SK-N-SH treated with all-trans-retinoic acid at 6 μM for 48 hours (cell line): ENCODE measurements at regions not wholly inside any gene's neighbourhood (a gene's known extent, or its start where the extent isn't known, plus 50 kb on each side); places are given as distances from the start of the nearest gene placed in this dataset.

Source experiments
- ARNTL ChIP-seq: fragments of 450-650 bp; formaldehyde crosslinking; IDR thresholded peaks from 2 replicates; pipeline ENCODE4 v1.5.0; 2020; ENCODE audit warnings: low read depth, mild to moderate bottlenecking, moderate library complexity, borderline replicate concordance
- OSR1 ChIP-seq: fragments of 250-450 bp; sonication (Bioruptor Pico); IDR thresholded peaks from 2 replicates; pipeline ENCODE4 v1.8.0; 2022; ENCODE audit warnings: moderate library complexity, mild to moderate bottlenecking, inconsistent platforms
- PPARA ChIP-seq: fragments of 250-450 bp; sonication (Bioruptor Pico); IDR thresholded peaks from 2 replicates; pipeline ENCODE4 v1.5.0; 2020; ENCODE audit warnings: mild to moderate bottlenecking, borderline replicate concordance
- RARB ChIP-seq: fragments of 250-450 bp; sonication (Bioruptor Pico); IDR thresholded peaks from 2 replicates; pipeline ENCODE4 v1.8.0; 2021; ENCODE audit warnings: mild to moderate bottlenecking, moderate library complexity
- SNAI2 ChIP-seq: fragments of 250-450 bp; sonication (Bioruptor Pico); IDR thresholded peaks from 2 replicates; pipeline ENCODE4 v1.5.0; 2020; ENCODE audit warnings: mild to moderate bottlenecking, moderate library complexity
- ZFP3 ChIP-seq: fragments of 250-450 bp; sonication (Bioruptor Pico); IDR thresholded peaks from 2 replicates; pipeline ENCODE4 v1.5.0; 2020; ENCODE audit warnings: mild to moderate bottlenecking, moderate library complexity
- ZNF565 ChIP-seq: fragments of 450-650 bp; formaldehyde crosslinking; conservative IDR thresholded peaks from 2 replicates; pipeline ENCODE4 v1.5.0; 2020; ENCODE audit warnings: low read depth, mild to moderate bottlenecking, moderate library complexity
- TF ChIP-seq, protein P1 (sequence below): fragments of 250-450 bp; sonication (Bioruptor Pico); IDR thresholded peaks from 2 replicates; pipeline ENCODE4 v1.8.0; 2021; ENCODE audit warnings: low read depth, mild to moderate bottlenecking, moderate library complexity, borderline replicate concordance
- TF ChIP-seq, protein P2 (sequence below): fragments of 250-450 bp; sonication (Bioruptor Pico); IDR thresholded peaks from 2 replicates; pipeline ENCODE4 v1.5.1; 2020; ENCODE audit warnings: low read depth, mild to moderate bottlenecking, moderate library complexity

DNA sequence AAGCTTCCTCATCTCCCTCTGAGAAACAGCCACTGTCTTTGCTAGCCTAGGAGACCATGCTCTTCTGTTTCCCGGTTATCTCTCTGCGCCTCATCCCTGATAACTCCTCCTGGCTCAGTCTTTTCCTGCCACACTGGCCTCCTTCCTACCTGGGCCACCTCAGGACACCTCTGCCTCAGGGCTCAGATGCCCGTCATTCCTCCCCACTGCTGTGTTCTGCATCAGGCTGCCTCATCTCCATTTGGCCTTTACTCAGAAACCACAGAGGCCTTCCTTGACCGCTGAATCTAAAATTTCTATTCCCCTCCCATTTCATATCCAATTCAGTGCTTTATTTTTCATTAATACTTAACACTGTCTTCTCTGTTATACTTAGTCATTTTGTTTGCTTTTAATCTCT, 311.0 kb upstream of the RGS6 start:
- TF ChIP-seq, protein P1, sequence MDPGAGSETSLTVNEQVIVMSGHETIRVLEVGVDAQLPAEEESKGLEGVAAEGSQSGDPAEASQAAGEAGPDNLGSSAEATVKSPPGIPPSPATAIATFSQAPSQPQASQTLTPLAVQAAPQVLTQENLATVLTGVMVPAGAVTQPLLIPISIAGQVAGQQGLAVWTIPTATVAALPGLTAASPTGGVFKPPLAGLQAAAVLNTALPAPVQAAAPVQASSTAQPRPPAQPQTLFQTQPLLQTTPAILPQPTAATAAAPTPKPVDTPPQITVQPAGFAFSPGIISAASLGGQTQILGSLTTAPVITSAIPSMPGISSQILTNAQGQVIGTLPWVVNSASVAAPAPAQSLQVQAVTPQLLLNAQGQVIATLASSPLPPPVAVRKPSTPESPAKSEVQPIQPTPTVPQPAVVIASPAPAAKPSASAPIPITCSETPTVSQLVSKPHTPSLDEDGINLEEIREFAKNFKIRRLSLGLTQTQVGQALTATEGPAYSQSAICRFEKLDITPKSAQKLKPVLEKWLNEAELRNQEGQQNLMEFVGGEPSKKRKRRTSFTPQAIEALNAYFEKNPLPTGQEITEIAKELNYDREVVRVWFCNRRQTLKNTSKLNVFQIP (CRISPR knock-in tag) = no peak
- no peak for TF ChIP-seq OSR1 (CRISPR knock-in tag)
- no peak for TF ChIP-seq ZNF565 (CRISPR knock-in tag)
- TF ChIP-seq RARB (CRISPR knock-in tag) = no peak
- no peak for TF ChIP-seq ZFP3 (CRISPR knock-in tag)
- TF ChIP-seq, protein P2, sequence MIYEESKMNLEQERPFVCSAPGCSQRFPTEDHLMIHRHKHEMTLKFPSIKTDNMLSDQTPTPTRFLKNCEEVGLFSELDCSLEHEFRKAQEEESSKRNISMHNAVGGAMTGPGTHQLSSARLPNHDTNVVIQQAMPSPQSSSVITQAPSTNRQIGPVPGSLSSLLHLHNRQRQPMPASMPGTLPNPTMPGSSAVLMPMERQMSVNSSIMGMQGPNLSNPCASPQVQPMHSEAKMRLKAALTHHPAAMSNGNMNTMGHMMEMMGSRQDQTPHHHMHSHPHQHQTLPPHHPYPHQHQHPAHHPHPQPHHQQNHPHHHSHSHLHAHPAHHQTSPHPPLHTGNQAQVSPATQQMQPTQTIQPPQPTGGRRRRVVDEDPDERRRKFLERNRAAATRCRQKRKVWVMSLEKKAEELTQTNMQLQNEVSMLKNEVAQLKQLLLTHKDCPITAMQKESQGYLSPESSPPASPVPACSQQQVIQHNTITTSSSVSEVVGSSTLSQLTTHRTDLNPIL (CRISPR knock-in tag) = no peak
- no peak for TF ChIP-seq ARNTL (CRISPR knock-in tag)
- TF ChIP-seq SNAI2 (CRISPR knock-in tag) = no peak
- TF ChIP-seq PPARA = no peak
